Activated CD4-positive, alpha-beta T cell treated with anti-CD3 and anti-CD28 coated beads, Interleukin-2, Interleukin-4, amounts not matched to agents 100 ng/mL and 50 ng/mL, durations not matched to agents 16 hours and 8 hours (primary cell): ENCODE measurements at regions not wholly inside any gene's neighbourhood (a gene's known extent, or its start where the extent isn't known, plus 50 kb on each side); places are given as distances from the start of the nearest gene placed in this dataset.
"Not testable (repeated sequence)": the region's sequence is repeated elsewhere in the genome, so short reads cannot be mapped to it uniquely, and the experiment has no call there.

Experiments used
- DNase-seq: peaks from one replicate; pipeline ENCODE4 v3.0.0-alpha.2; 2020; ENCODE audit warnings: low spot score

DNA sequence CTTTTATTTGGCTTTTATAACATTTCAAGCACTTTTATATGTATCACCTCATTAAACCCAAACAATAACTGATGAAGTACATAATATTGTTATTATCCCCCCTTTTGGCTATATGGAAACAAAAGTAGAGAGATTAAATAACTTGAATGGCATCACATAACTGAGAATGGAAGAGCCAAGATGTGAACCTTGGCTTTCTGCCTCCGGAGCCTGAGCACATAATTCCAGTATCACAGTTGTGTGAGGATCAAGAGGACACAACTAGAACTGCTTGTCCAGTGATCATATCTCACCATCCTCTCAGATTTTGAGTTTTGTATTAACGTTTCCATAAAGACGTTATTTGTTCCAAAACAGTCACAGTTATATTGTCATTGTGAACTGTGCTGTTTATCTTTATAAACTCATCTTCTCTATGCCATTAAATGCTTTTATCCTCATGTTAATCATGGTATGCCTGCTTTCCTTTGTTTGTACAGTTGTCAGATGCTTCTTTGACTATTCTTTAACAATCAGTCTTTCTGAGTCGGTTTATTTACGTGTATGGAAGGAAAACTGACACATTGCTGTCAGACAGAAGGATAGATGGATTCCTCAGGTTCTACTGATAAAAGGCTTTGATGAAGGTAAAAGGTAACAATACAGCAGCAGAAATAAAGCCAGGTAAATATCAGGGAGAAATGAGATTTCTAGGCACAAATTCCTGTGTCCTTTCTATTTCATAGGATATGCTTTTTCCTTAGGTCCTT is 92.0 kb upstream of the FAM13C start:
- DNase-seq: no peak

GRCh38 chr10:59448616-59449015 is 86.3 kb upstream of the FAM13C start:
- DNase-seq: no peak

DNA sequence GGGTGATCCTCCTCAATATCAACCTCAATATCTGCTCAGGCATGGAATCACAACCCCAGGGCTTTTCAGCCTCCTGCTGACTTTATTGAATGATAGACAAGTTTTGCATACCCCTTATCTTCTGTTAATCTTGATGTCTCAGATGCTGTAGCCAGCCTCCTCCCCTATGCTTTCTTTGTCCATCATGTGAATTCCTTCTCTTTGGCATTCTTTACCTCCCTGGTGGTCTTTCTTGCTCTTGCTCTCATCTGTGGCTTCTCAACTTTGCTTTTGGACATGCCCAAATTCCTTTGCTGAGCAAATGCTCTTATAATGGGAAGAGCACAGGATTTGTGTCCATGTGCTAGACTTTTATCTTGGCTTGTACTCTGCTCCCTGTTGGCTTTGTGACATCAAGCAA is 73.4 kb upstream of the FAM13C start:
- DNase-seq: no peak

DNA sequence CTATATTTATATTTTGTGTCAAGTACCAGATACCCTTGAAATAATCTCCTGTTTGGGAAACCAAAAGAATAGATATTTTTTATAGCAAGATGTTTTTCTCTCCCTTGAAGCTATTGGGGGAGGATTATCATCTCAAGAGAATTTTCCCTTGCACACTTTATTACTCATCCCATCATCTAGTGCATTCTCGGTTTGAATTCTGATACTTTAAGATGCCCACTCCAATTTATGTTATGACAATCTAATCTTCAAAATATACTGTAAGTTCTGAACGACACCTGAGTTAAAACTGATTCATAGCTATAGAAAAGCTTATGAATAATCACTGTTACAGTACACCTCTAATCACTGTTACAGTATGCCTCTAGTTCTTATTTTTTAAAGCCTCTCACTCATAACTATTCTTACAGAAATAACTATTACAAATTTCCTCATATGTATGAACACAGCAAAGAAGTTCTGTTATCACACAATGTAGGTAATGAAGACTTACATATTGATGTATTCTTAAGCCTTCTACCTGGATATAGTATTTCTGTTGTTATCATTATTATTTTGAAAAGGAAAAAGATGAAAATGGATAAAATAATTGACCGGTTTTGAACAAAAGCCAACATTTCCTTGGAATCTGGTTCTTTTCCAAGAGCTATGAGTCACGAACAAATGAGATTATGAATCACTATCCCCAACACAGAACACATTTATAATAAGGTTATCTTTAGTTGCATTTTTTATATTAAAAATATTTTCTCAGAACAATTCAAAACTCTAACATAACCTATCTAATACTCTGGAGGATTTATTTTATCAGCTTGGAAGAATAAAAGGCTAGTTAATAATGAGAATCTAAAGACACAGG is 72.3 kb upstream of the FAM13C start:
- DNase-seq: no peak

DNA sequence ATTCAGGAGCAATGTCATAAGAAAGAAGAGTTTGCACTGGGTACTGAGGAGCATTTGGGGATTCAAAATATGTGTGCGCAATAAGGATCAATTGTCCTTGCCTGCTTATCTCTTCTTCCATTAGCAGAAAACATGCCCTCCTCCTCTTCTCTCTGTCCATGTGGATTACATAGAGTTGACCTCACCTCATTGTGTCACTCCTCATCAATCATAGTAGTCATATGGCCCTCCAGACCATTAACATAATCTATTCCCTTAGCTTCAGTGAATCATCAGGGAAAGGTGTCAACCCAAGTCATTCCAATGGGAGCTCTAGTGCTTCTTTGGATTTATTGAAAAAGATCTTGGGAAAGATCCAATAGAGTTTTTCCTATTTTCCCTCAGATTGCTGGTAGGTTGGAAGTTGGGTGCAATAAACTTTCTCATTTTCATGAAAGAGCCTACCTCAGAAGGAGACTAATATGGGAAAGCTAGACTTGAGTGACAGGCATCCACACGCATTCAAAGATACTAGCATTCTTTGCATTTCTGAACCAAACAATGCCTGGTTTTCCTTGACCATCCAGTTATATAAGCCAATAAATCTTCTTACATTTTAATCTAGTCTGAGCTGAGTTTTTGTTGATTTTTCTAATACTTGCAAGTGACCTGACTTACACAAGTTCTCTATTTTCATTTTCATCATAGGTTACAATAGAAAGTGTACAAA is 71.5 kb upstream of the FAM13C start:
- no peak for DNase-seq

- DNase-seq: peak; percentile 1
Observed at GRCh38 chr10:59432207-59432900, 70.0 kb upstream of the FAM13C start.

GRCh38 chr10:59413795-59414194 is 51.4 kb upstream of the FAM13C start:
- not testable (repeated sequence) for DNase-seq
